ENCODE measurements at regions not wholly inside any gene's neighbourhood (a gene's known extent, or its start where the extent isn't known, plus 50 kb on each side); places are given as distances from the start of the nearest gene placed in this dataset.

- peak; percentile 91 for TF ChIP-seq SOX6 (IDR thresholded peaks at IDR 0.05)
- TF ChIP-seq ZNF347 (CRISPR knock-in tag; IDR thresholded peaks at IDR 0.05; ENCODE audit: low read depth): no peak
- TF ChIP-seq ARHGAP35 (IDR thresholded peaks at IDR 0.05; ENCODE audit: partially characterized antibody): no peak
- no peak for TF ChIP-seq GTF2B (IDR thresholded peaks at IDR 0.05; ENCODE audit: extremely low read depth, insufficient read length)
- TF ChIP-seq HNRNPK (IDR thresholded peaks at IDR 0.05; ENCODE audit: low read depth, low read length, poor library complexity, severe bottlenecking): no peak
- TF ChIP-seq MYNN (IDR thresholded peaks at IDR 0.05): 0 out of 2 replicates have a peak, but pooled peaks have one; percentile 43
- TF ChIP-seq MYNN (CRISPR knock-in tag; IDR thresholded peaks at IDR 0.05): no peak
- peak; percentile 28 for TF ChIP-seq TAF9B (IDR thresholded peaks at IDR 0.05; ENCODE audit: partially characterized antibody)
- peak; percentile 97 for TF ChIP-seq ARID1B (IDR thresholded peaks at IDR 0.05)
- no peak for TF ChIP-seq BCOR (IDR thresholded peaks at IDR 0.05)
- TF ChIP-seq KLF6 (CRISPR knock-in tag; IDR thresholded peaks at IDR 0.05; ENCODE audit: borderline replicate concordance): no peak
- peak; percentile 93 for TF ChIP-seq MEIS2 (IDR thresholded peaks at IDR 0.05; ENCODE audit: partially characterized antibody)
- TF ChIP-seq SRSF1 (IDR thresholded peaks at IDR 0.05; ENCODE audit: low read depth, low read length): no peak
- TF ChIP-seq ZFP30 (CRISPR knock-in tag; IDR thresholded peaks at IDR 0.05; ENCODE audit: borderline replicate concordance): no peak
- TF ChIP-seq GMEB1 (CRISPR knock-in tag; IDR thresholded peaks at IDR 0.05): no peak
- TF ChIP-seq CUX1 (CRISPR knock-in tag; IDR thresholded peaks at IDR 0.05): no peak
- no peak for TF ChIP-seq ZSCAN32 (CRISPR knock-in tag; IDR thresholded peaks at IDR 0.05)
- no peak for TF ChIP-seq EGR1 (conservative IDR thresholded peaks at IDR 0.05)
- TF ChIP-seq SFPQ (IDR thresholded peaks at IDR 0.05; ENCODE audit: low read depth, low read length): no peak
- no peak for TF ChIP-seq RBM14 (IDR thresholded peaks at IDR 0.05; ENCODE audit: borderline replicate concordance, insufficient read depth, low read depth, low read length)
Measured at GRCh38 chr17:63381101-63381729, 64.9 kb downstream of the CYB561 start (continued).
